GM19452 (cell line): ENCODE measurements at regions not wholly inside any gene's neighbourhood (a gene's known extent, or its start where the extent isn't known, plus 50 kb on each side); places are given as distances from the start of the nearest gene placed in this dataset.
"Not testable (repeated sequence)": the region's sequence is repeated elsewhere in the genome, so short reads cannot be mapped to it uniquely, and the experiment has no call there.

Experiments used
- ATAC-seq: cut with Tn5 transposase; IDR thresholded peaks from one replicate; pipeline ENCODE4 v1.9.1; 2021; ENCODE audit not compliant: unreplicated experiment

GRCh38 chr10:46198516-46198915 is 88.3 kb upstream of the ANTXRL start:
- no peak for ATAC-seq

- not testable (repeated sequence) for ATAC-seq
Observed at GRCh38 chr10:46202405-46202804, 84.4 kb upstream of the ANTXRL start.

GRCh38 chr10:46204482-46205102 is 82.2 kb upstream of the ANTXRL start:
- ATAC-seq, result not testable (repeated sequence)

GRCh38 chr10:46210427-46210826 is 76.4 kb upstream of the ANTXRL start:
- ATAC-seq, result not testable (repeated sequence)

- no peak for ATAC-seq
Observed at GRCh38 chr10:46215426-46215825, 71.4 kb upstream of the ANTXRL start.

GRCh38 chr10:46216003-46216634 is 70.7 kb upstream of the ANTXRL start:
- ATAC-seq, result no peak

- no peak for ATAC-seq
Observed at GRCh38 chr10:46216836-46217751, 69.7 kb upstream of the ANTXRL start.

GRCh38 chr10:46217752-46218453 is 68.9 kb upstream of the ANTXRL start:
- ATAC-seq, result no peak

- ATAC-seq, result no peak
Observed at GRCh38 chr10:46218921-46219320, 67.9 kb upstream of the ANTXRL start.

- not testable (repeated sequence) for ATAC-seq
Observed at GRCh38 chr10:46219431-46219990, 67.3 kb upstream of the ANTXRL start.

- no peak for ATAC-seq
Observed at GRCh38 chr10:46220187-46220586, 66.6 kb upstream of the ANTXRL start.

- ATAC-seq, result no peak
Observed at GRCh38 chr10:46220872-46221538, 65.8 kb upstream of the ANTXRL start.

GRCh38 chr10:46222364-46222935 is 64.3 kb upstream of the ANTXRL start:
- no peak for ATAC-seq

GRCh38 chr10:46223064-46223480 is 63.7 kb upstream of the ANTXRL start:
- no peak for ATAC-seq

- ATAC-seq, result no peak
Observed at GRCh38 chr10:46223626-46224413, 63.0 kb upstream of the ANTXRL start.

GRCh38 chr10:46224414-46224682 is 62.4 kb upstream of the ANTXRL start:
- ATAC-seq, result no peak

GRCh38 chr10:46225597-46225996 is 61.2 kb upstream of the ANTXRL start:
- no peak for ATAC-seq

- ATAC-seq, result no peak
Observed at GRCh38 chr10:46226232-46226631, 60.6 kb upstream of the ANTXRL start.

GRCh38 chr10:46226900-46227558 is 59.8 kb upstream of the ANTXRL start:
- no peak for ATAC-seq
